ES-I3 (cell line): ENCODE measurements at regions not wholly inside any gene's neighbourhood (a gene's known extent, or its start where the extent isn't known, plus 50 kb on each side); places are given as distances from the start of the nearest gene placed in this dataset.

ENCODE experiments used
- H3K36me3 ChIP-seq: 2 replicates; pipeline ENCODE4 v1.6.1; 2013; ENCODE audit warnings: mild to moderate bottlenecking, low read length, control low read depth, moderate library complexity; ENCODE audit not compliant: insufficient read depth
- H3K4me1 ChIP-seq: 2 replicates; pipeline ENCODE4 v1.6.1; 2013; ENCODE audit warnings: mild to moderate bottlenecking, control low read depth, low read length; ENCODE audit not compliant: insufficient read depth
- H3K9ac ChIP-seq: 2 replicates; pipeline ENCODE4 v1.6.1; 2013; ENCODE audit warnings: low read depth, mild to moderate bottlenecking, low read length, moderate library complexity
- H3K9me3 ChIP-seq: 2 replicates; pipeline ENCODE4 v1.6.1; 2013; ENCODE audit warnings: mild to moderate bottlenecking, low read length, moderate library complexity; ENCODE audit not compliant: control insufficient read depth, insufficient read depth

GRCh38 chr10:131698232-131698631 lies 202.6 kb upstream of the PPP2R2D start:
- H3K36me3 ChIP-seq = no peaks in the 10 kb centered on the region
- no peak overlapping the region for H3K9ac ChIP-seq
- no peaks in the 10 kb centered on the region for H3K9me3 ChIP-seq
- H3K4me1 ChIP-seq = no peaks in the 10 kb centered on the region

- no peaks in the 10 kb centered on the region for H3K9me3 ChIP-seq
- no peak overlapping the region for H3K9ac ChIP-seq
- H3K36me3 ChIP-seq = no peaks in the 10 kb centered on the region
- H3K4me1 ChIP-seq = no peaks in the 10 kb centered on the region
Observed at GRCh38 chr10:131698986-131699385, 201.8 kb upstream of the PPP2R2D start.

- H3K9me3 ChIP-seq = no peaks in the 10 kb centered on the region
- no peak overlapping the region for H3K9ac ChIP-seq
- no peaks in the 10 kb centered on the region for H3K36me3 ChIP-seq
- H3K4me1 ChIP-seq = no peaks in the 10 kb centered on the region
Observed at GRCh38 chr10:131700032-131700431, 200.8 kb upstream of the PPP2R2D start.

GRCh38 chr10:131700506-131700905 lies 200.3 kb upstream of the PPP2R2D start:
- Histone ChIP-seq H3K9ac (no peak overlapping the region), H3K9me3 (no peaks in the 10 kb centered on the region)

GRCh38 chr10:131701131-131701947 lies 199.5 kb upstream of the PPP2R2D start:
- Histone ChIP-seq H3K9ac (no peak overlapping the region), H3K4me1 (no peaks in the 10 kb centered on the region), H3K36me3 (no peaks in the 10 kb centered on the region), H3K9me3 (no peaks in the 10 kb centered on the region)

More at GRCh38 chr10:131700506-131700905, 200.3 kb upstream of the PPP2R2D start:
- H3K4me1 ChIP-seq = no peaks in the 10 kb centered on the region
- H3K36me3 ChIP-seq = no peaks in the 10 kb centered on the region

GRCh38 chr10:131702531-131703356 lies 198.1 kb upstream of the PPP2R2D start:
- H3K4me1 ChIP-seq = no peaks in the 10 kb centered on the region
- no peaks in the 10 kb centered on the region for H3K9me3 ChIP-seq
- no peak overlapping the region for H3K9ac ChIP-seq
- no peaks in the 10 kb centered on the region for H3K36me3 ChIP-seq

- no peaks in the 10 kb centered on the region for H3K9me3 ChIP-seq
- H3K36me3 ChIP-seq = no peaks in the 10 kb centered on the region
Observed at GRCh38 chr10:131703541-131703940, 197.3 kb upstream of the PPP2R2D start.

GRCh38 chr10:131703941-131704340 lies 196.9 kb upstream of the PPP2R2D start:
- Histone ChIP-seq H3K9me3 (no peaks in the 10 kb centered on the region), H3K36me3 (no peaks in the 10 kb centered on the region), H3K4me1 (no peaks in the 10 kb centered on the region), H3K9ac (no peak overlapping the region)

More at GRCh38 chr10:131703541-131703940, 197.3 kb upstream of the PPP2R2D start:
- Histone ChIP-seq H3K9ac (no peak overlapping the region), H3K4me1 (no peaks in the 10 kb centered on the region)

GRCh38 chr10:131706476-131706875 lies 194.3 kb upstream of the PPP2R2D start:
- H3K9ac ChIP-seq = no peak overlapping the region
- no peaks in the 10 kb centered on the region for H3K9me3 ChIP-seq
- H3K4me1 ChIP-seq = no peaks in the 10 kb centered on the region
- no peaks in the 10 kb centered on the region for H3K36me3 ChIP-seq

- H3K9ac ChIP-seq = no peak overlapping the region
- no peaks in the 10 kb centered on the region for H3K4me1 ChIP-seq
- H3K36me3 ChIP-seq = no peaks in the 10 kb centered on the region
- no peaks in the 10 kb centered on the region for H3K9me3 ChIP-seq
Observed at GRCh38 chr10:131706952-131707351, 193.9 kb upstream of the PPP2R2D start.

- Histone ChIP-seq H3K9ac (no peak overlapping the region), H3K4me1 (no peaks in the 10 kb centered on the region), H3K36me3 (no peaks in the 10 kb centered on the region), H3K9me3 (no peaks in the 10 kb centered on the region)
Observed at GRCh38 chr10:131708225-131708880, 192.5 kb upstream of the PPP2R2D start.

- no peaks in the 10 kb centered on the region for H3K36me3 ChIP-seq
- H3K9ac ChIP-seq = no peak overlapping the region
- no peaks in the 10 kb centered on the region for H3K9me3 ChIP-seq
- no peaks in the 10 kb centered on the region for H3K4me1 ChIP-seq
Observed at GRCh38 chr10:131710142-131710861, 190.5 kb upstream of the PPP2R2D start.

GRCh38 chr10:131722121-131722520 lies 178.7 kb upstream of the PPP2R2D start:
- no peak overlapping the region for H3K9ac ChIP-seq
- no peaks in the 10 kb centered on the region for H3K36me3 ChIP-seq
- peaks cover 11% of the 10 kb centered on the region; the same call in 1 of the 2 replicates for H3K4me1 ChIP-seq
- H3K9me3 ChIP-seq = no peaks in the 10 kb centered on the region
